ENCODE measurements at regions not wholly inside any gene's neighbourhood (a gene's known extent, or its start where the extent isn't known, plus 50 kb on each side); places are given as distances from the start of the nearest gene placed in this dataset.

- TF ChIP-seq, protein P1, sequence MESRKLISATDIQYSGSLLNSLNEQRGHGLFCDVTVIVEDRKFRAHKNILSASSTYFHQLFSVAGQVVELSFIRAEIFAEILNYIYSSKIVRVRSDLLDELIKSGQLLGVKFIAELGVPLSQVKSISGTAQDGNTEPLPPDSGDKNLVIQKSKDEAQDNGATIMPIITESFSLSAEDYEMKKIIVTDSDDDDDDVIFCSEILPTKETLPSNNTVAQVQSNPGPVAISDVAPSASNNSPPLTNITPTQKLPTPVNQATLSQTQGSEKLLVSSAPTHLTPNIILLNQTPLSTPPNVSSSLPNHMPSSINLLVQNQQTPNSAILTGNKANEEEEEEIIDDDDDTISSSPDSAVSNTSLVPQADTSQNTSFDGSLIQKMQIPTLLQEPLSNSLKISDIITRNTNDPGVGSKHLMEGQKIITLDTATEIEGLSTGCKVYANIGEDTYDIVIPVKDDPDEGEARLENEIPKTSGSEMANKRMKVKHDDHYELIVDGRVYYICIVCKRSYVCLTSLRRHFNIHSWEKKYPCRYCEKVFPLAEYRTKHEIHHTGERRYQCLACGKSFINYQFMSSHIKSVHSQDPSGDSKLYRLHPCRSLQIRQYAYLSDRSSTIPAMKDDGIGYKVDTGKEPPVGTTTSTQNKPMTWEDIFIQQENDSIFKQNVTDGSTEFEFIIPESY (IDR thresholded peaks at IDR 0.05) = no peak
- TF ChIP-seq SP1 (IDR thresholded peaks at IDR 0.05) = no peak
- TF ChIP-seq ATF3 (IDR thresholded peaks at IDR 0.05) = no peak
- no peak for TF ChIP-seq GABPA (IDR thresholded peaks at IDR 0.05 in 1 of 2, conservative IDR thresholded peaks at IDR 0.05 in 1 of 2)
These were observed 437.6 kb downstream of the ZEB2 start (continued) for GRCh38 chr2:144082327-144082726.

- 60% methylated on average over 2 of the region's 2 CpGs for WGBS
- H3K36me3 ChIP-seq (ENCODE audit: control insufficient read depth in 4 of 4, insufficient read depth in 3 of 4, low read depth in 1 of 4, low read length in 3 of 4) = no peaks in the 10 kb centered on the region
- H3K27me3 ChIP-seq (ENCODE audit: control insufficient read depth in 4 of 4, insufficient read depth in 4 of 4, low read length in 3 of 4) = no peaks in the 10 kb centered on the region
- H3K4me3 ChIP-seq (ENCODE audit: low read depth in 1 of 3, low read length in 3 of 3) = no peak overlapping the region
- H3K9ac ChIP-seq (ENCODE audit: low read depth in 1 of 2, low read length in 2 of 2) = no peak overlapping the region
- H3K9me3 ChIP-seq (ENCODE audit: control insufficient read depth in 4 of 4, low read length in 3 of 4) = no peaks in the 10 kb centered on the region
- TF ChIP-seq YY1 (IDR thresholded peaks at IDR 0.05) = no peak
- no peak for TF ChIP-seq ATF3 (IDR thresholded peaks at IDR 0.05)
- no peak for TF ChIP-seq TAF1 (conservative IDR thresholded peaks at IDR 0.05)
- TF ChIP-seq RXRA (IDR thresholded peaks at IDR 0.05) = no peak
- TF ChIP-seq, protein P2, sequence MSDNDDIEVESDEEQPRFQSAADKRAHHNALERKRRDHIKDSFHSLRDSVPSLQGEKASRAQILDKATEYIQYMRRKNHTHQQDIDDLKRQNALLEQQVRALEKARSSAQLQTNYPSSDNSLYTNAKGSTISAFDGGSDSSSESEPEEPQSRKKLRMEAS (IDR thresholded peaks at IDR 0.05) = no peak
- no peak for TF ChIP-seq RAD21 (IDR thresholded peaks at IDR 0.05)
- no peak for TF ChIP-seq SP1 (IDR thresholded peaks at IDR 0.05)
- no peak for TF ChIP-seq CTCF (IDR thresholded peaks at IDR 0.05; ENCODE audit: low read depth, low read length, missing input control)
- no peak for TF ChIP-seq FOXA1 (IDR thresholded peaks at IDR 0.05)
- TF ChIP-seq HNF4A (conservative IDR thresholded peaks at IDR 0.05) = no peak
- TF ChIP-seq FOXA2 (IDR thresholded peaks at IDR 0.05) = no peak
- no peak for TF ChIP-seq NR2F2 (IDR thresholded peaks at IDR 0.05)
- TF ChIP-seq GABPA (IDR thresholded peaks at IDR 0.05 in 1 of 2, conservative IDR thresholded peaks at IDR 0.05 in 1 of 2) = no peak
- no peak for DNase-seq (ENCODE audit: low spot score)
- H3K4me1 ChIP-seq (ENCODE audit: control insufficient read depth in 4 of 4, insufficient read depth in 4 of 4, low read length in 3 of 4) = no peaks in the 10 kb centered on the region
- no peak overlapping the region for H3K27ac ChIP-seq (ENCODE audit: low read depth in 1 of 2, low read length in 2 of 2)
These were observed 438.6 kb downstream of the ZEB2 start for GRCh38 chr2:144081272-144081671.

- no peak overlapping the region for H3K4me3 ChIP-seq (ENCODE audit: low read depth in 1 of 3, low read length in 3 of 3)
- no peak overlapping the region for H3K9ac ChIP-seq (ENCODE audit: low read depth in 1 of 2, low read length in 2 of 2)
- no peak for DNase-seq (ENCODE audit: low spot score)
- no peaks in the 10 kb centered on the region for H3K36me3 ChIP-seq (ENCODE audit: control insufficient read depth in 4 of 4, insufficient read depth in 3 of 4, low read depth in 1 of 4, low read length in 3 of 4)
- H3K9me3 ChIP-seq (ENCODE audit: control insufficient read depth in 4 of 4, low read length in 3 of 4) = no peaks in the 10 kb centered on the region
- TF ChIP-seq, protein P2 (IDR thresholded peaks at IDR 0.05) = no peak
- no peak for TF ChIP-seq FOXA1 (IDR thresholded peaks at IDR 0.05)
- no peak for TF ChIP-seq JUND (IDR thresholded peaks at IDR 0.05)
- H3K27me3 ChIP-seq (ENCODE audit: control insufficient read depth in 4 of 4, insufficient read depth in 4 of 4, low read length in 3 of 4) = no peaks in the 10 kb centered on the region
- H3K27ac ChIP-seq (ENCODE audit: low read depth in 1 of 2, low read length in 2 of 2) = no peak overlapping the region
- H3K4me1 ChIP-seq (ENCODE audit: control insufficient read depth in 4 of 4, insufficient read depth in 4 of 4, low read length in 3 of 4) = no peaks in the 10 kb centered on the region
These were observed 440.1 kb downstream of the ZEB2 start for GRCh38 chr2:144079803-144080202.
